Mammary epithelial cell (primary cell): ENCODE measurements at regions not wholly inside any gene's neighbourhood (a gene's known extent, or its start where the extent isn't known, plus 50 kb on each side); places are given as distances from the start of the nearest gene placed in this dataset.

Experiments
- CTCF ChIP-seq, 2 donors: IDR thresholded peaks in 1 of 2; conservative IDR thresholded peaks in 1 of 2; 2 replicates each; pipeline ENCODE4 v1.5.1; 2011 to 2012; ENCODE audit warnings: inconsistent platforms in 2 of 2, low read length in 2 of 2, mild to moderate bottlenecking in 2 of 2, control low read depth in 1 of 2, low read depth in 1 of 2; ENCODE audit not compliant: insufficient read depth in 1 of 2; ENCODE audit errors: extremely low read depth in 1 of 2
- EZH2 ChIP-seq: IDR thresholded peaks from 2 replicates; pipeline ENCODE4 v1.6.1; 2012; ENCODE audit warnings: low read length, inconsistent platforms, borderline replicate concordance

- TF ChIP-seq CTCF (conservative IDR thresholded peaks at IDR 0.05 in 1 of 2, IDR thresholded peaks at IDR 0.05 in 1 of 2; ENCODE audit: extremely low read depth in 1 of 2, insufficient read depth in 1 of 2, low read depth in 1 of 2, low read length in 2 of 2), result no peak
- no peak for TF ChIP-seq EZH2
These were observed 121.3 kb upstream of the JUN start for GRCh38 chr1:58905126-58905490.
